Adrenal gland (tissue), 5 donors: ENCODE measurements at regions not wholly inside any gene's neighbourhood (a gene's known extent, or its start where the extent isn't known, plus 50 kb on each side); places are given as distances from the start of the nearest gene placed in this dataset.

ENCODE experiments used
- CTCF ChIP-seq, 6 experiments: fragments of 450-650 bp in 4 of 6; fragments of 200-600 bp in 2 of 6; sonication (generic) in 1 of 6; IDR thresholded peaks; 1 replicate in 5 of 6; 2 replicates in 1 of 6; pipeline versions ENCODE4 v1.5.1 to v1.8.0; 2016 to 2021; ENCODE audit warnings: antibody characterized with exemption in 6 of 6, mild to moderate bottlenecking in 2 of 6, moderate library complexity in 1 of 6
- POLR2A ChIP-seq, 2 donors: fragments of 450-650 bp; IDR thresholded peaks; one replicate each; pipeline ENCODE4 v1.6.1; 2017; ENCODE audit warnings: antibody characterized with exemption in 2 of 2, mild to moderate bottlenecking in 2 of 2, moderate library complexity in 1 of 2
- donor health status: DM: no; HTN: no; CAD: no.

GRCh38 chr5:4374866-4375265, 765.3 kb upstream of the ADAMTS16 start:
- no peak for TF ChIP-seq CTCF (IDR thresholded peaks at IDR 0.05)
- TF ChIP-seq POLR2A (IDR thresholded peaks at IDR 0.05): no peak
